SK-N-SH (cell line): ENCODE measurements at regions not wholly inside any gene's neighbourhood (a gene's known extent, or its start where the extent isn't known, plus 50 kb on each side); places are given as distances from the start of the nearest gene placed in this dataset.

Experiments used
- CTCF ChIA-PET: fragments of 300-600, 350-600 bp; formaldehyde crosslinking; extraction: SDS; loops from one replicate; lab custom pipeline; 2021; lab: Yijun Ruan, JAX
- POLR2A ChIA-PET: fragments of 350-600 bp; sonication (Branson Sonifier 250); formaldehyde crosslinking; extraction: SDS; loops from one replicate; lab custom pipeline; 2020; ENCODE audit warnings: antibody characterized with exemption, inconsistent platforms; lab: Yijun Ruan, JAX
- DNase-seq: peaks from one replicate; pipeline ENCODE4 v3.0.0; 2012
- H2AFZ ChIP-seq: fragments of 200-600 bp; sonication (generic); 2 replicates; pipeline ENCODE4 v1.8.1; 2016; ENCODE audit warnings: antibody characterized with exemption, mild to moderate bottlenecking, low read depth
- H3F3A ChIP-seq: fragments of 200-600 bp; sonication (generic); replicated peaks from 2 replicates; pipeline ENCODE3; 2016; ENCODE audit warnings: antibody characterized with exemption, mild to moderate bottlenecking; ENCODE audit not compliant: insufficient read depth
- H3K27ac ChIP-seq, 2 experiments: fragments of 200-500 bp in 1 of 2; fragments of 200-600 bp in 1 of 2; sonication (Bioruptor generic) in 1 of 2; sonication (generic), shearing (Covaris generic) in 1 of 2; 2 replicates each; pipeline versions ENCODE4 v1.5.1 to v1.6.1; 2014 to 2016; ENCODE audit warnings: low read depth in 2 of 2, inconsistent platforms in 1 of 2, low read length in 1 of 2, mild to moderate bottlenecking in 1 of 2, mixed read lengths in 1 of 2
- H3K27me3 ChIP-seq: fragments of 200-600 bp; sonication (generic), shearing (Covaris generic); 2 replicates; pipeline ENCODE4 v1.6.1; 2016; ENCODE audit warnings: mixed run types; ENCODE audit not compliant: insufficient read depth
- H3K36me3 ChIP-seq, 2 experiments: fragments of 200-500 bp in 1 of 2; fragments of 200-600 bp in 1 of 2; sonication (Bioruptor generic) in 1 of 2; sonication (generic) in 1 of 2; replicated peaks in 1 of 2; 2 replicates each; pipeline versions ENCODE3 to v1.5.1; 2014 to 2016; ENCODE audit warnings: low read length in 1 of 2, mild to moderate bottlenecking in 1 of 2; ENCODE audit not compliant: insufficient read depth in 2 of 2, control insufficient read depth in 1 of 2
- H3K4me1 ChIP-seq, 2 experiments: fragments of 200-500 bp in 1 of 2; fragments of 200-600 bp in 1 of 2; sonication (Bioruptor generic) in 1 of 2; sonication (generic), shearing (Covaris generic) in 1 of 2; 2 replicates each; pipeline versions ENCODE4 v1.5.1 to v1.6.1; 2014 to 2016; ENCODE audit warnings: low read depth in 1 of 2, low read length in 1 of 2, mixed run types in 1 of 2; ENCODE audit not compliant: insufficient read depth in 2 of 2, control insufficient read depth in 1 of 2
- H3K4me2 ChIP-seq: fragments of 200-600 bp; sonication (generic), shearing (Covaris generic); 2 replicates; pipeline ENCODE4 v1.6.1; 2017; ENCODE audit warnings: mixed run types
- H3K4me3 ChIP-seq, 2 experiments: fragments of 200-500 bp in 1 of 2; fragments of 200-600 bp in 1 of 2; sonication (Bioruptor generic) in 1 of 2; sonication (generic), shearing (Covaris generic) in 1 of 2; 2 replicates each; pipeline versions ENCODE4 v1.5.1 to v1.8.1; 2014 to 2016; ENCODE audit warnings: low read depth in 2 of 2, inconsistent platforms in 1 of 2, low read length in 1 of 2, mild to moderate bottlenecking in 1 of 2, mixed read lengths in 1 of 2, moderate library complexity in 1 of 2
- H3K79me2 ChIP-seq: fragments of 200-600 bp; sonication (generic); 2 replicates; pipeline ENCODE4 v1.8.1; 2017; ENCODE audit warnings: mild to moderate bottlenecking; ENCODE audit not compliant: insufficient read depth
- H3K9ac ChIP-seq: fragments of 200-600 bp; sonication (generic); 2 replicates; pipeline ENCODE4 v1.6.1; 2017; ENCODE audit warnings: mixed run types
- H3K9me2 ChIP-seq: fragments of 200-600 bp; sonication (generic); 2 replicates; pipeline ENCODE4 v1.6.1; 2017; ENCODE audit warnings: mixed run types
- H3K9me3 ChIP-seq: fragments of 200-600 bp; sonication (generic); 2 replicates; pipeline ENCODE4 v1.6.1; 2017; ENCODE audit warnings: mixed run types, mild to moderate bottlenecking, moderate library complexity
- H4K20me1 ChIP-seq: fragments of 200-600 bp; sonication (generic); 2 replicates; pipeline ENCODE4 v1.6.1; 2017; ENCODE audit warnings: mild to moderate bottlenecking, mixed run types; ENCODE audit not compliant: insufficient read depth
- EZH2phosphoT487 ChIP-seq: fragments of 200-600 bp; sonication (generic); IDR thresholded peaks from 2 replicates; pipeline ENCODE4 v1.6.1; 2017; ENCODE audit warnings: low read depth, mixed run types, mild to moderate bottlenecking, antibody characterized with exemption, moderate library complexity, borderline replicate concordance
- FOXM1 ChIP-seq: IDR thresholded peaks from 2 replicates; pipeline ENCODE4 v1.4.0; 2012; ENCODE audit warnings: low read depth, mild to moderate bottlenecking
- GABPA ChIP-seq: IDR thresholded peaks from 2 replicates; pipeline ENCODE4 v1.4.0; 2012; ENCODE audit warnings: low read depth, mild to moderate bottlenecking
- GATA2 ChIP-seq: sonication (generic); formaldehyde crosslinking; IDR thresholded peaks from 2 replicates; pipeline ENCODE4 v1.5.0; 2020; ENCODE audit warnings: mild to moderate bottlenecking, missing genetic modification reagents
- MXI1 ChIP-seq: IDR thresholded peaks from 2 replicates; pipeline ENCODE4 v1.6.1; 2012; ENCODE audit warnings: mild to moderate bottlenecking, low read depth, low read length, improper control_type of control experiment
- POLR2AphosphoS5 ChIP-seq: IDR thresholded peaks from 2 replicates; pipeline ENCODE4 v1.6.1; 2012; ENCODE audit warnings: low read depth, low read length
- RFX5 ChIP-seq: IDR thresholded peaks from 2 replicates; pipeline ENCODE4 v1.6.1; 2012; ENCODE audit warnings: mild to moderate bottlenecking, improper control_type of control experiment, low read length
- TAF1 ChIP-seq: IDR thresholded peaks from 2 replicates; pipeline ENCODE4 v1.6.1; 2012; ENCODE audit warnings: low read depth, mild to moderate bottlenecking, low read length, moderate library complexity, borderline replicate concordance
- TCF12 ChIP-seq: IDR thresholded peaks from 2 replicates; pipeline ENCODE4 v1.4.0; 2012
- TEAD4 ChIP-seq: IDR thresholded peaks from 2 replicates; pipeline ENCODE4 v1.4.0; 2012; ENCODE audit warnings: mild to moderate bottlenecking, borderline replicate concordance; ENCODE audit not compliant: insufficient read depth
- WGBS: methylation state at CpG from one replicate; pipeline ENCODE4 v1.1.6; 2017; ENCODE audit warnings: low lambda C conversion rate; 5-methylcytosine and 5-hydroxymethylcytosine counted together
- TF ChIP-seq, protein P1 (sequence below): IDR thresholded peaks from 2 replicates; pipeline ENCODE4 v1.4.0; 2012; ENCODE audit warnings: low read depth
- TF ChIP-seq, protein P2 (sequence below): fragments of 150-350 bp; IDR thresholded peaks from 2 replicates; pipeline ENCODE4 v1.6.1; 2016; ENCODE audit warnings: mild to moderate bottlenecking, low read depth, low read length

DNA sequence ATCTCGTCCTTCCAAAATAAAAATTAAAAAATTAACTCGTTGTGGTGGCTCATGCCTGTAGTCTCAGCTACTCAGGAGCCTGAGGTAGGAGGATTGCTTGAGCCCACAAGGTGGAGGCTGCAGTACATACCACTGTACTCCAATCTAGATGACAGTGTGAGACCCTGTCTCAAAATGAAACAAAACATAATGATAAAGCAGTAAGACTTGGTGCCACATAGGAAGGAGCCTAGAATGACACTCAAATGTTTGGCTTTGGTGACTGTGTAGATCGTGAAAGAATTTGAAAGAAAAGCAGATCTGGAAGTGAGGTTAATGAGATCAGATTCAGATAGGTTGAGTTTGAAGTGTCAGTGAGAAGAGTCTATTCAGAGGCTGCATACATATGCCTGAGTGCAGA lies 150.1 kb upstream of the ATP2B1 start:
- Histone ChIP-seq H3K79me2 (no peaks in the 10 kb centered on the region), H3K9me2 (no peaks in the 10 kb centered on the region), H3K4me3 (no peak overlapping the region), H3K36me3 (no peaks in the 10 kb centered on the region), H2AFZ (no peak overlapping the region), H3K9me3 (no peaks in the 10 kb centered on the region), H3K4me2 (no peak overlapping the region), H3K27me3 (no peaks in the 10 kb centered on the region), H3K4me1 (peaks cover 0 to 5% of the 10 kb centered on the region in 2 experiments; a peak in 2 of 4 replicates), H3K9ac (no peak overlapping the region), H3F3A (no peaks in the 10 kb centered on the region), H3K27ac (no peak overlapping the region), H4K20me1 (no peaks in the 10 kb centered on the region)
- CTCF ChIA-PET: no interaction called here
- WGBS: 68% methylated on average over 3 of the region's 3 CpGs
- TF ChIP-seq RFX5: no peak
- TF ChIP-seq, protein P1, sequence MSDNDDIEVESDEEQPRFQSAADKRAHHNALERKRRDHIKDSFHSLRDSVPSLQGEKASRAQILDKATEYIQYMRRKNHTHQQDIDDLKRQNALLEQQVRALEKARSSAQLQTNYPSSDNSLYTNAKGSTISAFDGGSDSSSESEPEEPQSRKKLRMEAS: no peak
- no peak for TF ChIP-seq POLR2AphosphoS5
- POLR2A ChIA-PET: no interaction called here
- no peak for DNase-seq

DNA sequence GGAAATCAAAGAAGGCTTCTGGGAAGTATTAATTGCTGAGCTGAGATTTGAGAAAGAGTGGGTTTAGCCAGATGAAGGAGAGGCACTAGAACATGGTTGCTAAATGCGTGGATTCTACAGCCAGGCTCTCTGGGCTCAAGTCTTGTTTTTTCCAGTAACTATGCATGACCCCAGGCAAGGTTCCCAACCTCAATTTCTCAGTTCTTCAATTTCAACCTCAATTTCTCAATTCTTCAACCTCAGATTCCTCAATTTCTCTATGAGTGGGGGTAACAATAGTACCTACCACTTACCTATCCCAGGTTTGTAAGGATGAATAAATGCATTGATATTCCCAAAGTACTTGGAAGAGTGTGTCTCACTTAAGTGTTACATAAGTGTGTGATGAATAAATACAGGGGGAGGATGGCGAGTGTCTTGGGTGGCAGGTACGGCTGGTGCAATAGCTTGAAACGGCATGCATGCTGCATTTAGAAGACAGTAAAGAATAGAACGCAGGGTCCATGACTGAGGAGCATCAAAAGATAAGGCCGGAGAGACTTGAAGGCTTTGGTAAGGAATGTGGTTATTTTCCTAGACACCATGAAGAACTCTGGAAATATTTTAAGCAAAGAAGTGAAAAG lies 149.1 kb upstream of the ATP2B1 start:
- H3K27me3 ChIP-seq: no peaks in the 10 kb centered on the region
- CTCF ChIA-PET: no interaction called here
- H3K9me2 ChIP-seq: no peaks in the 10 kb centered on the region
- no peaks in the 10 kb centered on the region for H3F3A ChIP-seq
- H2AFZ ChIP-seq: no peak overlapping the region
- H3K9me3 ChIP-seq: no peaks in the 10 kb centered on the region
- no peak overlapping the region for H3K9ac ChIP-seq
- DNase-seq: no peak
- H3K4me2 ChIP-seq: no peak overlapping the region
- no peaks in the 10 kb centered on the region for H4K20me1 ChIP-seq
- no peaks in the 10 kb centered on the region for H3K79me2 ChIP-seq
- no peak overlapping the region for H3K4me3 ChIP-seq
- no peak overlapping the region for H3K27ac ChIP-seq
- H3K4me1 ChIP-seq: no peaks in the 10 kb centered on the region
- no peaks in the 10 kb centered on the region for H3K36me3 ChIP-seq
- WGBS: 91% methylated on average over 6 of the region's 6 CpGs
- POLR2A ChIA-PET: no interaction called here
- TF ChIP-seq FOXM1 (no peak), EZH2phosphoT487 (no peak), MXI1 (no peak), GATA2 (CRISPR knock-in tag) (no peak), TAF1 (no peak), TCF12 (no peak), TEAD4 (no peak), GABPA (no peak)
- TF ChIP-seq, protein P2, sequence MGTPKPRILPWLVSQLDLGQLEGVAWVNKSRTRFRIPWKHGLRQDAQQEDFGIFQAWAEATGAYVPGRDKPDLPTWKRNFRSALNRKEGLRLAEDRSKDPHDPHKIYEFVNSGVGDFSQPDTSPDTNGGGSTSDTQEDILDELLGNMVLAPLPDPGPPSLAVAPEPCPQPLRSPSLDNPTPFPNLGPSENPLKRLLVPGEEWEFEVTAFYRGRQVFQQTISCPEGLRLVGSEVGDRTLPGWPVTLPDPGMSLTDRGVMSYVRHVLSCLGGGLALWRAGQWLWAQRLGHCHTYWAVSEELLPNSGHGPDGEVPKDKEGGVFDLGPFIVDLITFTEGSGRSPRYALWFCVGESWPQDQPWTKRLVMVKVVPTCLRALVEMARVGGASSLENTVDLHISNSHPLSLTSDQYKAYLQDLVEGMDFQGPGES: no peak
